ENCODE measurements at regions not wholly inside any gene's neighbourhood (a gene's known extent, or its start where the extent isn't known, plus 50 kb on each side); places are given as distances from the start of the nearest gene placed in this dataset.

DNA sequence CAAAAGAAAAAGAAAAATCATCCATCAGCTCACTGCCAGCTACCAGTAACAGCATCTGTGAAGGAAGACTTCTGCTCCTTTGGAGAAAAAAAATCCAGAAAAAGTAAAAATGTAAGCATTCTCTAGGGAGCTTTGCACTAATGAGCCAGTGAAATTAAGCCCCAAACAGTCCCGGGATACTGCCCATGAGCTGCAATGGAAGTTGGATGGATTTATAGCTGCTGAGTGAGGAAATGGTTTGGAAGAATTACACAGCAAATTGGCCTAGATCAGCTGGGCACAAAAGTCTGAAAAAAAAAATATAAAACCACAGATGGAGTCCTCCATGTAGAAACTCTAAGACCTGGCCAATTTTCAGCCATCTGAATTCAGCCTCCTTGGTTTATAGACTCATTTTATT, 462.9 kb upstream of the USP15 start:
- no peak for DNase-seq (ENCODE audit: low spot score)

GRCh38 chr12:61798778-61799177, 461.4 kb upstream of the USP15 start:
- DNase-seq (ENCODE audit: low spot score) = no peak

DNA sequence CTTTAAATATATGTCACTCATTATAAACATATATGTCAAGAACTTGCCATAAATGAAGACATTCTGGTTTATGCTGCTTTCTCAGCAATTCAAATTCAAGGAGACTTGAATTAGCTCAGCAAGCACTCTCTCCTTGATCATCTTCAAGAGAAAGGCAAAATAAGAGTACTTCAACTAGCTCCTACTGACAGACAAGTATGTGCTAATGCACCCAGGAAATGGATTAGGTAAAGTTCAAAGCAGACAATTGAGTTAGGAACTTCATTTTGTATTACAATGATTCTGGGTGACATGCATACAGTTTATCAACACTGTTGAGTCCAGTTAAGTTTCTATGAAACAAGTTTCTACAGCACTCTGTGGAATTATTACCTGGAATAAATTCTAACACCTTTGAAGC, 455.9 kb upstream of the USP15 start:
- DNase-seq (ENCODE audit: low spot score) = no peak

DNA sequence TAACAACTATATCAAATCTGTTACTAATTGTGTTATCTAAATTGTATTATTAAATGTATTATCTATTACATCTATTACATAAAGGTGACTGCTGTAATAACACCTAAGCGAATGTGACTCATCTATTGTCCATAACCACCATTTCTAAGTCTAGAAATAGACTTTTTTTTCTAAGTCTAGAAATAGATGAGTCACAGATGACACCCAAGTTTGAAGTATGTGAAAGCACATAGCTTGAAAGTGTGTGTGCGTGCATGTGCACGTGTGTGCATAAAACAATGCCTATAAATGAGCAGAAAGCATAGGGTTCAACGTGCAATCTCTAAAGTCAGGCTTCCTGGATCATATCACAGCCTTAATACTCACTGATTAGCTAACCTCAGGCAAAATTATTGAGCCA, 451.3 kb upstream of the USP15 start:
- DNase-seq (ENCODE audit: low spot score) = no peak

DNA sequence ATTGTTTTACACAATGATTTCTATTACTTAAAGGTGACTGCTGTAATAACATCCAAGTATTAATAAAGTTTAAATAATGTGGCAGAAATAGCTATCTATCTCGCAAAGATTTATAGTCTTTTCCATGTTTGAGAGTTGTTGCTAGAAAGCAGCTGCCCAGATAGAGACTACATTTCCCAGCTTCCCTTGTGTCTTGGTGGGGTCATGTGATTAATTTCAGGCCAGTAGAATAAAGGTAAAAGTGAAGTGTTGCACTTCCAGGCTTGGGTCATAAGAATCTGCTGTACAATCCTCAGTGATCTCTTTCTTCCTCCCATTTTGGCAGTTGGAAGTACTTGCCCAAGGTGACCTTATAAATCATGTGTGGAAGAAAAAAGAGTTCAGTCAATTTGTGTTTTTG, 449.7 kb upstream of the USP15 start:
- DNase-seq (ENCODE audit: low spot score) = no peak

DNA sequence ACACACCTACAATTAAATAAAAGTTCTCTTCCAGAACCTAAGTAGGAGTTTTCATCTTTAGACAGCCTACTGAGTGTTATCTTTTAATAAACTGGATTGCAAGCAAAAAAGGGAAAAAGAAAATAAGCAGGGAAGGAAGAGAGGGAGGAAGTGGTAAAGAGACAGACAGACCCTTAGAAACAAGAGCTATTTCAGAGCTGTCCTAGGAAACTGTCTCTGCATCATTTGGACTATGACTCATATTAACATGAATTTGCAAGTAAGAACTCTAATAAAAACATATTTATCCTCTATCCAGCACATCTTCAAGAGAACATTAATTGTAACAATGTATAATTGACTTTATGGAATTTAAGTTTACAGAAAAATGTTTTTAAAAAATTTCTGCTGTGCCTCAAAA, 438.8 kb upstream of the USP15 start:
- no peak for DNase-seq (ENCODE audit: low spot score)

GRCh38 chr12:61823102-61823501, 437.1 kb upstream of the USP15 start:
- DNase-seq (ENCODE audit: low spot score) = no peak

DNA sequence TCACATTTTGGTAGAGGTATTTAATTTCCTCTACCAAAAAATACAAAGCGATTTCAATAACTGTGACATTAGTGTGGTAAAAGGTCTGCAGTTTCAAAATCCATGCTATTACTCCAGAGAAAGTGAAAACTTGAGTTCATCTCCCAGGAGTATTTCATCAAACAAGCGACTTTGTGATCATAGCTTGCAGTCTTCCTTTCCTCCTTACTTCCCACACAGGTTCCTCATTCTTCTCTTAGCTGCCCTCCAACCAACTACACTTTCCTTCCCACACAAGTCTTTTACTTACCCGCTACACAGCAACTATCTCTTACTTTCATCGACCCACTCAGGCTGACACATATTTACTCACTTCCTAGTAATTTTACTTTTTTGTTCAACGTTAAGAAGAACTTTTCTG, 413.4 kb upstream of the USP15 start:
- no peak for DNase-seq (ENCODE audit: low spot score)

- no peak for DNase-seq (ENCODE audit: low spot score)
Measured at GRCh38 chr12:61848893-61849292, 411.3 kb upstream of the USP15 start.

DNA sequence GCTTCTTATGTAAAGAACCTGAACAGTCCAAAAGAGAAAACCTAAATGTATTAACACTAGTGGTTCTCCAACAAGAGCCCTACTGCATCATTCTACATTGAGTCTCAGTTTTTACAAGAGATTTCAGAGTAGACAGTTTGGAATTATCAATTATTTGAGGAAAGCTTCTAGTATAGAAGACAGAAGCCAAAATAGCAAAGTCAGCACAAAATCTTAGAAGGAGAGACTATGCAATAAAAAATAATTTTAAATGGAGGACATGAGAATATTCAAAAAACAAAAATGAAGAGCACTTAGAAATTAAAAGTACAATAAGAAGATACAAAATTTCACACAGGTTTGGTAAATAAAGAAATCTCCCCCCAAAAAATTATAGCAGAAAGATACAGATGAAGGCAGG, 406.3 kb upstream of the USP15 start:
- no peak for DNase-seq (ENCODE audit: low spot score)

DNA sequence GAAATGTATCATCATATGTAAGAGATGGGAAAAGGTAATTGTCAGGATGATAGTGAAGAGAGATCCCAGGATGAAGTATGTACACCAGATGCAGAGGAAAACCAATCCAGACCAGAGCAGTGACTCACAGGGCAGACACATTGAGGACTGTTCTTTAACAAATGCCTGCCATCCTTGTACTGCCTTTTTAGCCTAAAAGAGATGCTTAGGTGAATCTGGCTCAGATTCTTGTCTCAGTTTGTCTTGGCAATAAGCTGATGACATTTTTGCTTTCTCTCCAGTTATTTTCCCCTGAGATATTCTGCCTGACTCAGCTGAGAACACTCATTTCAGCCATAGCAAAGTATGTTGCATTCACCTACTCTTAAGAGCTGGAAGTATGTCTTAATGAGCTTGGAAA, 405.3 kb upstream of the USP15 start:
- no peak for DNase-seq (ENCODE audit: low spot score)

DNA sequence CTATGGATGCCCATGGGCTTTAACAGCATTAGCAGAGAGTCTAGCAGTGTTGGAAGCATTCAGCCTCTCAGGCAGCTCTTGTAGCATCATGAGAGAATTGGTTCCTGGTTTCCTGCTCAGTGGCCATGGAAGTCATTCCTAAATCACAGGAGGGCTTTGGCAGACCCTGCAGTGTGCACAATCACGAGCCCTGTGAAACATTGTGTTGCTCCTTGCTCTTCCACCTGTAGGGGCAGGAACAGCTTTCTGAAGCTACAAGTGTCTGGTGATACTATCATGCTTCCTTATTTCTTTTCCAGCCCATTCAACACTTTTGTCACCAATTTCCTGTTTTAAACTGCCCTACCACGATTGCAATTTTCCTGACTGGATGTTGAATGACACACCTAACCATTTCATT, 402.2 kb upstream of the USP15 start:
- DNase-seq (ENCODE audit: low spot score) = no peak

DNA sequence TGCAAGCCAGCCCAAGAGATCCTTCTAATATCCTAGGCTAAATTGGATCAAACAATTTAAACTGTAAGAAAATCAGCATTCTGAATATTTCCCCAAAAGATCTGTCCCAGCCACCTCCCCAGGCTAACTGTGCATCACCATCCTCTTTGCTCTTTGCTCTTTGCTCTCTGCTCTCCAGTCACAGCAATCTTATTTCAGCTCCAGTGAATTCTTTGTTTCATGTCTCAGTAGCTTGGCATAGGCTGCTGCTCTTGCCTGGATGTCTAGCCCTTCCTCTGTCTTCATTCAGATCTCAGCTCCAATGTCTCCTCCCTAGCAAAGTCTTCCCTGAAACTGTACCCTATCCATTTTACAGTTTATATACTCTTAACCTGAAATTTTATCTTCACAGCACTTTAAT, 399.8 kb upstream of the USP15 start:
- DNase-seq (ENCODE audit: low spot score) = no peak

- no peak for DNase-seq (ENCODE audit: low spot score)
Measured at GRCh38 chr12:61862986-61863385, 397.2 kb upstream of the USP15 start.

- DNase-seq (ENCODE audit: low spot score) = no peak
Measured at GRCh38 chr12:61863811-61864210, 396.4 kb upstream of the USP15 start.

DNA sequence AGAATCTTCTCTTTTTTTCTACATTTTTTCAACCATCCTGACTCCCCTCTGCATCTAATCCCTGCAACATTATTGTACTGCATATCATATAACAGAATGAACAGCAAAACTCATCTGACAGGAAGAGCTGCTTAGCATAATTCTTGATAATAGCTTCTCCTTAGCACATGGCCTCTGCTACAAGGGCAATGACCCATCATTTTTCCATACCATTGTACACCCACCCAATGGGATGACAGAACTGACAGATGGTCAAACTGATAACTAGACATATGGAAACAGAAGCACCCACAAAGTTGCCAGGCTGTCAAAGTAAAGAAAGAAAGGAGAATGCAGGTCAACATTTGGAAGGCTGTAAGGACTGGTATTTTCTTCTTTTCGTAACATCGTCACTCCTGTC, 390.4 kb upstream of the USP15 start:
- no peak for DNase-seq (ENCODE audit: low spot score)

DNA sequence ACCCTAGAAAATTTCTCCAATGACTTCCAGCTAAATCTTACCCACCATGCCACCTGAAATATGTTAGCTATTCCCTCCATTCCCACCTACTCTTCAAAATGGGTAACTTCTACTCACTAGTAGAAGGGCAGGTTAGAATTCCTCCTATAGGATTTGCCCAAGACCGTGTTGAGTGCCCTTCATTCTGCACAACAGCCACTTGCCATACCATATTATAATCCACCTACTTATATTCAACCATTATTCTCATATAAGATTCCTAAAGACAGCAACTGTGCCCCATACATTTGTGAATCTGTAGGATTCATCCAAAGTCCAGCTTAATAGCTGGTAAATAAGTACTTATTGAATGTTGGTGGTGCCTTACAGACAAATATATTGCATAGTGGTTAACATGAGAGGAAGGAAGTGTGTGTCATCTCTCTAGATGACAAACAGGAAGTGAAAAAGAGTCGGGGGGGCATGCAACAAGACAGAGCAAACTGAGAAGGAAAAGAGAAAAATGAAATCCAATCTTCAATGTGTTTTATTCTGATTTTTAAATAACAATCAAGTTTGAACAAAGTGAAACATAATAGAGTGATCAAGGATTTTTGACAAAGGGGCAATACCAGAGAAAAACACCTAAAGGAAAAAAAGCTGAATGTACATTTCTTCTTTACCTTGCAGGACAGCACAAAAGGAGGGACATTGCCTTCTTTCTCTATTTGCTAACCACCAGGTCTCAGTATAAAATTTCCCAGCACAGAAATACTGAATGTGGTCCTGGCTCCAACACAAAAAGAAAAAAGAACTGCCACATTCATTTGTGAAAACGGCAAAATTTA, 389.3 kb upstream of the USP15 start:
- DNase-seq (ENCODE audit: low spot score) = no peak

DNA sequence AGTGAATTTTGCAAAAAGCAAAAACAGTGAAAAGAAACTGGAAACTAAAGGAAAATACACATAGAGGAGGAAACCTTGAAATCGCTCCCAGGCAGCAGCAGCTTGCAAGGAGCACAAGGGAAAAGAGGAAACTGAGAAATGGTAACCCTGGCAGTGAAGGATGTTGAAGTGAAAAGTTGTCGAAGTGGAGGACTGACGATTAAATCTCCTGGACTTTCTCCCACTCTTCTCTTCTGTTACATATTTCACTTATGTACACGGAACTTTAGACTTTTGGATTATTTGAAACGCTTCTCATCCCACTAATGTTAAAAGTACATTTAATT, 388.8 kb upstream of the USP15 start:
- DNase-seq (ENCODE audit: low spot score) = peak; percentile 14

DNA sequence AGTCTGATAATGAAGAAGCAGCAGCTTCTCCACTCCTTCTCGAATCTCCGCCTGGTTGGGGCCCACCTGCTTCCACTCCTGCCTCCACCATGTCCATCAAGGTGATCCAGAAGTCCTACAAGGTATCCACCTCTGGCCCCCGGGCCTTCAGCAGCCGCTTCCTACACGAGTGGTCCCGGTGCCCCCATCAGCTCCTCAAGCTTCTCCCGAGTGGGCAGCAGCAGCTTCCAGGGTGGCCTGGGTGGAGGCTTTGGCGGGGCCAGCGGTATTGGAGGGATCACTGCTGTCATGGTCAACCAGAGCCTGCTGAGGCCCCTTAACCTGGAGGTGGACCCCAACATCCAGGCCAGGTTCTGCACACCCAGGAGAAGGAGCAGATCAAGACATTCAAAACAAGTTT, 381.0 kb upstream of the USP15 start:
- DNase-seq (ENCODE audit: low spot score) = no peak

GRCh38 chr12:61880186-61880585, 380.0 kb upstream of the USP15 start:
- DNase-seq (ENCODE audit: low spot score) = no peak

GRCh38 chr12:61891632-61892031, 368.6 kb upstream of the USP15 start:
- DNase-seq (ENCODE audit: low spot score) = no peak

DNA sequence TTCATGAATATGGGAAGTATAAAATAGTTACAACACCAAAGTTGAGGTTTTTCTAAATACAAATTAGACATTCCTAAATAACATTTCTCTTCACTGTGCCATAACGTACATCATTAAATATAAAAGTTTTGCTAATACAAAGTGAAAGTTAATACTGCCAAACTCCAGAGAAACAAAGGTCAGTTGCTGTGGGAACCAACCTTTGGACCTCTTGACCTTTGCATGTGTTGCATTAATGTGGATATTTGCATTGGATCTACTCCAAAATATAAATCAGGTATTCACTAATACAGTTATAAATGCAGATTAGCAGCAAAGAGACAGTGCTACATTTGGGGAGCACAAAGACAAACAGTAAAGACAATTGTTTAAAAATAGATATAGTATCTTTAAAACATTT, 366.0 kb upstream of the USP15 start:
- no peak for DNase-seq (ENCODE audit: low spot score)

- DNase-seq (ENCODE audit: low spot score) = no peak
Measured at GRCh38 chr12:61896436-61896835, 363.8 kb upstream of the USP15 start.

GRCh38 chr12:61902403-61902802, 357.8 kb upstream of the USP15 start:
- DNase-seq (ENCODE audit: low spot score) = no peak

DNA sequence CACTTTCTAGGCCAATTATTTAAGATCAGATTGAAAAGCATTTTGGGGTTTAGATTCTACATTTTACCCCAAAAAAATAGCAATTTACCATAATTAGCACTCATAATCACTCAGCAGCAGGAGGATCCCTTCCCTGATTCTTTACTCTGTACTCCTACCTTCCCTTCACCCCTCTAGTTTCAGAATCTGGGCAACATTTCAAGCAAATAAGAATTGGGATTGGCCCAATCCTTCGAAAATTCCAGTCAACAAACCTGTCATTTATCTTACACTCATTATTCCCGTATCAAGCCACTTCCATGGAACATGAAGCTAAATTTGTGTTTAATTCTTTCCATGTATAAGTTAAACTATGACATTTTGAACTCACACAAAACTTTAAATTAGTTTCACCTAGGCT, 349.1 kb upstream of the USP15 start:
- no peak for DNase-seq (ENCODE audit: low spot score)

All from Ammon's horn (tissue), 1 donor.